Mammary epithelial cell (primary cell): ENCODE measurements at regions not wholly inside any gene's neighbourhood (a gene's known extent, or its start where the extent isn't known, plus 50 kb on each side); places are given as distances from the start of the nearest gene placed in this dataset.

ENCODE experiments used
- CTCF ChIP-seq, 2 donors: IDR thresholded peaks in 1 of 2; conservative IDR thresholded peaks in 1 of 2; 2 replicates each; pipeline ENCODE4 v1.5.1; 2011 to 2012; ENCODE audit warnings: inconsistent platforms in 2 of 2, low read length in 2 of 2, mild to moderate bottlenecking in 2 of 2, control low read depth in 1 of 2, low read depth in 1 of 2; ENCODE audit not compliant: insufficient read depth in 1 of 2; ENCODE audit errors: extremely low read depth in 1 of 2
- EZH2 ChIP-seq: IDR thresholded peaks from 2 replicates; pipeline ENCODE4 v1.6.1; 2012; ENCODE audit warnings: low read length, inconsistent platforms, borderline replicate concordance

GRCh38 chr10:111921821-111922220 lies 261.7 kb downstream of the GPAM start:
- TF ChIP-seq CTCF (conservative IDR thresholded peaks at IDR 0.05 in 1 of 2, IDR thresholded peaks at IDR 0.05 in 1 of 2; ENCODE audit: extremely low read depth in 1 of 2, insufficient read depth in 1 of 2, low read depth in 1 of 2, low read length in 2 of 2) (no peak), EZH2 (no peak)
